ENCODE measurements at regions not wholly inside any gene's neighbourhood (a gene's known extent, or its start where the extent isn't known, plus 50 kb on each side); places are given as distances from the start of the nearest gene placed in this dataset.
"Not testable (repeated sequence)": the region's sequence is repeated elsewhere in the genome, so short reads cannot be mapped to it uniquely, and the experiment has no call there.

DNA sequence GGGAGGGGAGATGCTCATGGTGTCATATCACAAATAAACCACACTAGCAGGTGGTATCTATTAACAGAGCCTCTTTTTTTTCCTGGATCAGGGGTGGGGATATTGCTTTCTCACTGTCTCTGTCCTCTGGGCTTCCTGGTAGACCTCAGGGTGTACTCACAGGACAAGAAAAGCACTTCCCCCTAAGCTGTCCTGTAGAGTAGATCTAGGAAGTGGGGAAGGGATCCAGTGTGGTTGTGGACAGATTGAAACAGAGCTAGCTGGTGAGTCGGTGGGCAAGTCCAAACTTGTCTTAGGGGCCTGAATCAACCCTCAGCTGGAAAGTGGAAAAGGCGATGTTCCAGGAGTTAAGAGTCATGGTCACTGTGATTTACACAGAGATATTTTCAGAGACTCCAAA is 96.6 kb downstream of the SRGAP2 start:
- H3K9me3 Mint-ChIP-seq = not testable (repeated sequence)

GRCh38 chr1:206302056-206302455 is 98.7 kb downstream of the SRGAP2 start:
- not testable (repeated sequence) for H3K9me3 Mint-ChIP-seq, H3K27ac Mint-ChIP-seq, H3K4me3 Mint-ChIP-seq, H3K4me1 Mint-ChIP-seq, H3K36me3 Mint-ChIP-seq, H3K27me3 Mint-ChIP-seq

More for the DNA sequence above, 96.6 kb downstream of the SRGAP2 start:
- not testable (repeated sequence) for H3K36me3 Mint-ChIP-seq, H3K4me3 Mint-ChIP-seq, H3K4me1 Mint-ChIP-seq, H3K27ac Mint-ChIP-seq, H3K27me3 Mint-ChIP-seq

DNA sequence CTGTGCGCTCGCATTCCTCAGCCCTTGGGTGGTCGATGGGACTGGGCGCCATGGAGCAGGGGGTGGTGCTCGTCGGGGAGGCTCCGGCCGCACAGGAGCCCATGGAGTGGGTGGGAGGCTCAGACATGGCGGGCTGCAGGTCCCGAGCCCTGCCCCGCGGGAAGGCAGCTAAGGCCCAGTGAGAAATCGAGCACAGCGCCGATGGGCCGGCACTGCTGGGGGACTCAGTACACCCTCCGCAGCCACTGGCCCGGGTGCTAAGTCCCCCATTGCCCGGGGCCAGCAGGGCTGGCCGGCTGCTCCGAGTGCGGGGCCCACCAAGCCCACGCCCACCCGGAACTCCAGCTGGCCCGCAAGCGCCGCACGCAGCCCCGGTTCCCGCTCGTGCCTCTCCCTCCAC is 104.1 kb downstream of the SRGAP2 start:
- not testable (repeated sequence) for H3K4me1 Mint-ChIP-seq, H3K4me3 Mint-ChIP-seq, H3K36me3 Mint-ChIP-seq, H3K9me3 Mint-ChIP-seq, H3K27ac Mint-ChIP-seq, H3K27me3 Mint-ChIP-seq

GRCh38 chr1:206310948-206311347 is 107.6 kb downstream of the SRGAP2 start:
- not testable (repeated sequence) for H3K27ac Mint-ChIP-seq, H3K4me1 Mint-ChIP-seq, H3K9me3 Mint-ChIP-seq, H3K4me3 Mint-ChIP-seq, H3K27me3 Mint-ChIP-seq, H3K36me3 Mint-ChIP-seq

DNA sequence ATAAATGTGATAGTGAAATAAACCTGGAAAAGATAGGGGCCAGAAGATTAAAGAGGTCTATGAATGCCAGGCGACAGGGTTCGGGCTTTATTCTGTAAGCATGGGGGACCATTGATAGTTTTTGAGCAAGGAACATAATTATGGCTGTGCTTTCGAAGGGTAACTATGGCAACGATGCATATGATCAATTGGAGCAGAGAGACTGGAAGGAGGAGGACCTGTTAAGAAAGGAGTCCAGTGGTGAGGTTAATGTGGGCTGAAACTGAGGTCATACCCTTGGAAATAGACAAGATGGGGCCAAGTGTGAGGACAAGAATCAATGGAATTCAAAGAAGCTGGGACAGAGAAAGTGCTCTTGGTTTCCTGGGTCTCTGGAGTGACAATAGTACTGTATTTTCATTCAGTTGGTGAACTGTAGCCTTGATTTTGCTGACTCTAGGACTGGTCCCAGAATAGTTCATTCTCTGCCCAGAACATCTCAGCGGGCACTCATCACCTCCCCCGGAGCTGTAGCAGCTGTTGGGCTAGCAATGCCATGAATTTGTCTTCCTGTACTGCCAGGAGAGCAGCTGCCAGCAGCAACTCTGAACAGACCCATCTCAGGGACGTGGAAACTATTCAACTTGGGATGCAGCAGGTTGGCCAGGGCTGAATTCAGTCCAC is 108.4 kb downstream of the SRGAP2 start:
- not testable (repeated sequence) for H3K36me3 Mint-ChIP-seq, H3K27ac Mint-ChIP-seq, H3K9me3 Mint-ChIP-seq, H3K27me3 Mint-ChIP-seq, H3K4me1 Mint-ChIP-seq, H3K4me3 Mint-ChIP-seq

GRCh38 chr1:206312274-206312665 is 108.9 kb downstream of the SRGAP2 start:
- H3K9me3 Mint-ChIP-seq, H3K27ac Mint-ChIP-seq, H3K4me1 Mint-ChIP-seq, H3K4me3 Mint-ChIP-seq, H3K27me3 Mint-ChIP-seq, H3K36me3 Mint-ChIP-seq: not testable (repeated sequence)

DNA sequence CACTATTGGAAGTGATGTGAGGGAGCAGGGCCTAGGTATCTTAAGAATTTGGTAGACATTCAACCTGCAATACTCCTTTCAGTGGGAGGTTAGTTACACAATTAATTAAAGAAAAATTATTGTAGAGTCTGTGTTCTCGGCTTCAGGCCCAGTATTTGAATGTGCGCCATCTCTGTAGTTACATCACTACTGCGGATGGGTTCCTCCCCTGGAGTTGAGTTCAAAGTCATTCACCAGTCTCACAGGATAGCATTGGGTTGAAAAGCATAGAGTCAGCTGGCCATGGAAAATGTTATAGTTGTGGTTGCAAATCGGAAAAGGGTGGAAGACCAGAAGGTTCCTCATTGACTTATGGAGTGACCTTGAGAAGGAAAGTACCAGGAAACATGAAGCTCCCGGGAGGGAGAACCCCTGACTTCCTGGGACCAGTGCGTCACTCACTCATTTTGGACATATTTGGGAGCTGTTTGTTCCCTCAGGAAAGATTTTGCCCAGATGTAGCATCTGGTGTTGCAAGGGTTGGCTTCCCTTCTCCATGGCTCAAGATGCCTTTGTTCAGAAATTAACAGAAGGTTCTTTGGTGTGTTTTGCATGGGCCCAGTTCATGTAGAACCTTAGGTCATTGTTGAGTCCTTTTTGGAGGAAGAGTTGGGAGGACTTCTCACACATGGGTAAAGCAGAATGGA is 111.8 kb downstream of the SRGAP2 start:
- not testable (repeated sequence) for H3K27ac Mint-ChIP-seq, H3K9me3 Mint-ChIP-seq, H3K4me1 Mint-ChIP-seq, H3K4me3 Mint-ChIP-seq, H3K36me3 Mint-ChIP-seq, H3K27me3 Mint-ChIP-seq

- H3K27me3 Mint-ChIP-seq, H3K4me3 Mint-ChIP-seq, H3K36me3 Mint-ChIP-seq, H3K4me1 Mint-ChIP-seq, H3K27ac Mint-ChIP-seq, H3K9me3 Mint-ChIP-seq: not testable (repeated sequence)
Observed at GRCh38 chr1:206316901-206317300, 113.6 kb downstream of the SRGAP2 start.

DNA sequence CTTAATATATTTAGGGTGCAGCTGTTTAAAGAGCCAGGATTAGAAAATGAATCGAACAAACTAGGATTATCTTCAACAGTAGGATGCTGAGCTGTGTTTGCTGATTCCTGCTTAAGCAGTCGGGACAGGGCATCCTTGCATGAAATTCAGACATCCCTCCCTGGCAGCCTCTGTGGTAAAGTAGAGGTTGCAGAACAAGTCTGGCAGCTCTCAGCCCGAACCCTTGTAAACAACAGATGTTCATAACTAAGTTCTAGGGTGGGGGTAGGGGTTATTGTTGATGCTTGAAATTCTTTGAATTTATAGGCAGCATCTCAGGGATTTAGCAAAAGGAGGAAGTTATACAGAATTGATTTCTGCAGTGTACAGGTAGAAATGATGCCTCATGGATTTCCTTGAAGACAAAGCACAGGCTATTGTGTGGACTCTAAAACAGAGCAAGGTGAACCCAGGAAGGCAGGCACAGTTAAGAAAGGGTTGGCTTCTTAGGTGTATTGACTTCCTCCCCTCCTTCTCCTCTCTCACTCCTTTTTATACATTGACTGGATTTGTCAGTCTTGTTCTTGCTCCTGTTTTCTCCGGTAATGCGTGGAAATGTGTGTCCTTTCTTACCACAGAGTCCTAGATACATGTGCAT is 114.7 kb downstream of the SRGAP2 start:
- H3K27me3 Mint-ChIP-seq, H3K4me3 Mint-ChIP-seq, H3K9me3 Mint-ChIP-seq, H3K36me3 Mint-ChIP-seq, H3K4me1 Mint-ChIP-seq, H3K27ac Mint-ChIP-seq: not testable (repeated sequence)

DNA sequence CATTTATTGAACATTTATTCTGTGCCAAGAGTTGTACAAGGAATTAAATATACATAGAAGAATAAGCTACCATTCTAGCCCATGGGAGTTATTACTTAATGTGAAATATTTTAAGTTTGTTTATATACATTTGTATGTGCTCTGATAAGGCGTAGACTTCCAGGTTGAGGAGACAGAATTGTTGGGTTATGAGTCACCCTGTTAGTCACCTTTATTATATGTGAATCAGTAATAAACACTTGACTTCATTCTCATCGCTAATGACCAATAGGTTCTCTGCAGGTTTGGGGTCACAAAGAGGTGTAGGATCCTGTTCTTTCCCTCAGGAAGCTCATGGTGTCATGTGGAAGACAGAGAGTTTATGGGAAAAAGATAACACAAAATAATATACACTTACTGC is 116.9 kb downstream of the SRGAP2 start:
- not testable (repeated sequence) for H3K9me3 Mint-ChIP-seq, H3K27me3 Mint-ChIP-seq, H3K27ac Mint-ChIP-seq, H3K4me1 Mint-ChIP-seq, H3K4me3 Mint-ChIP-seq, H3K36me3 Mint-ChIP-seq

- H3K36me3 Mint-ChIP-seq, H3K4me3 Mint-ChIP-seq, H3K4me1 Mint-ChIP-seq, H3K9me3 Mint-ChIP-seq, H3K27me3 Mint-ChIP-seq, H3K27ac Mint-ChIP-seq: not testable (repeated sequence)
Observed at GRCh38 chr1:206326159-206326939, 123.0 kb downstream of the SRGAP2 start.

DNA sequence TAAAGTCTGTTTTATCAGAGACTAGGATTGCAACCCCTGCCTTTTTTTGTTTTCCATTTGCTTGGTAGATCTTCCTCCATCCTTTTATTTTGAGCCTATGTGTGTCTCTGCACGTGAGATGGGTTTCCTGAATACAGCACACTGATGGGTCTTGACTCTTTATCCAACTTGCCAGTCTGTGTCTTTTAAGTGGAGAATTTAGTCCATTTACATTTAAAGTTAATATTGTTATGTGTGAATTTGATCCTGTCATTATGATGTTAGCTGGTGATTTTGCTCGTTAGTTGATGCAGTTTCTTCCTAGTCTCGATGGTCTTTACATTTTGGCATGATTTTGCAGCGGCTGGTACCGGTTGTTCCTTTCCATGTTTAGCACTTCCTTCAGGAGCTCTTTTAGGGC is 128.3 kb downstream of the SRGAP2 start:
- not testable (repeated sequence) for H3K27ac Mint-ChIP-seq, H3K36me3 Mint-ChIP-seq, H3K4me1 Mint-ChIP-seq, H3K27me3 Mint-ChIP-seq, H3K9me3 Mint-ChIP-seq, H3K4me3 Mint-ChIP-seq

DNA sequence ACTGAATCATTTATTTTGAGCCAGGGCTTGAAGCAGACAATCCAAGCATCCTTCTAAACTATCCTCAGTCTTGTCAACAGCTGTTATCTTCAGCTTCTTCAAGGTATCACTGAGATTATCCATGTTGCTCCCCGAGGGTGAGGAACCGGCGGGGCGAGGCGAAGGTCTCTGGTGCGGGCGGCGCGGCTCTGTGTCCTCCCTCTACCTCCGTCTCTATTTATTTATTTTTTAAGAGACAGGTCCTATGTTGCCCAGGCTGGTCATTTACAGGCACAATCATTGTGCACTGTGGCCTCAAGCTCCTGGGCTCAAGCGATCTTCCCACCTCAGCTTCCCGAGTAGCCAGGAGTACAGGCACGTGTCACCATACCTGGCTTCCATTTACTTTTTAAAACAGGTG is 130.0 kb downstream of the SRGAP2 start:
- not testable (repeated sequence) for H3K9me3 Mint-ChIP-seq, H3K27ac Mint-ChIP-seq, H3K27me3 Mint-ChIP-seq, H3K4me1 Mint-ChIP-seq, H3K4me3 Mint-ChIP-seq, H3K36me3 Mint-ChIP-seq

DNA sequence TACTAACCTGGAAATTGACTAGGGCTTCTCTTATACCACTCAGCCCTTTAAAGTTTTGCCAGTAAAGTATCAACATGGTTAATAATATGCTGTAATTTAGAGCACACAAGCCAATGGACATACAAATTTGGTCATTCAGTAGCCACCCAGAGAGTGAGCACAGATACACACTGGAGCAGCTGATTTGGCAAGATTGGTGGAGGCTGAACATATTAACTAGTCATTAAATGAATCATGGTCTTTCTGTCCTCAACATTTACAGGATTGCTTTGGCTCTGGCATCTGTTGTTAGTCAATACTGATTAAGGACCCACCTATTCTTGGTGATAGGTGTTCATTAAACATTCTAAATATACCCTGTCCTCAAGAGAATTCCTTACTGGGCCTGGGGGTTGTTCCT is 130.6 kb downstream of the SRGAP2 start:
- not testable (repeated sequence) for H3K4me1 Mint-ChIP-seq, H3K4me3 Mint-ChIP-seq, H3K36me3 Mint-ChIP-seq, H3K9me3 Mint-ChIP-seq, H3K27me3 Mint-ChIP-seq, H3K27ac Mint-ChIP-seq

GRCh38 chr1:206334481-206334880 is 131.1 kb downstream of the SRGAP2 start:
- H3K36me3 Mint-ChIP-seq, H3K4me3 Mint-ChIP-seq, H3K27ac Mint-ChIP-seq, H3K27me3 Mint-ChIP-seq, H3K9me3 Mint-ChIP-seq, H3K4me1 Mint-ChIP-seq: not testable (repeated sequence)

DNA sequence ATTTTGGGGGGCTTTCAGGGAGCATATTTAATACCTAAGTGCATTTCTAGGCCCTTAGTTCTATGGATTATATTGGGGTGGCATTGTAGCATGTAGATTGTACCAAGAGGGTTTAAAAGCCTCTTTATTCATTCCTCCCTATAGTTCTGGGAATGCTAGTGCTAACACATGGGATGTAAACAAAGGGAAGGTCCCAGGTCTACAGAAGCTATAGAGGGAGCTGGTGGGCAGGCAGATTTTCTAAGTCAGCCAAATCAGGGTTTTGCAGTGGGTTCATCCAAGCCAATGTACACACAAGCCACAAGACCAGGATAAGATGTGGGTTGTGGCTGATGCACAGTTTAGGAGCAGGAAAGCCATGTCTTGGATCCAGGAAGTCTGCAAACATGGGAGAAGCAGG is 131.8 kb downstream of the SRGAP2 start:
- not testable (repeated sequence) for H3K4me1 Mint-ChIP-seq, H3K27ac Mint-ChIP-seq, H3K27me3 Mint-ChIP-seq, H3K36me3 Mint-ChIP-seq, H3K9me3 Mint-ChIP-seq, H3K4me3 Mint-ChIP-seq

All from activated naive CD4-positive, alpha-beta T cell treated with anti-CD3 and anti-CD28 coated beads, Interleukin-2, amount 50 U/mL, for 24 hours (primary cell).